ENCODE measurements at regions not wholly inside any gene's neighbourhood (a gene's known extent, or its start where the extent isn't known, plus 50 kb on each side); places are given as distances from the start of the nearest gene placed in this dataset.

- ATAC-seq (ENCODE audit: insufficient read depth, low read depth) (no peak), DNase-seq (no peak)
- Histone ChIP-seq H3K79me2 (ENCODE audit: insufficient read depth, low read length) (no peaks in the 10 kb centered on the region), H3K4me2 (ENCODE audit: insufficient read depth, low read length) (no peak overlapping the region), H3K27ac (ENCODE audit: low read length) (no peak overlapping the region), H3K4me3 (ENCODE audit: low read depth in 1 of 2, low read length in 2 of 2) (no peak overlapping the region), H2AFZ (ENCODE audit: low read depth, low read length) (no peak overlapping the region), H3K36me3 (ENCODE audit: insufficient read depth, low read length) (no peaks in the 10 kb centered on the region), H3K4me1 (ENCODE audit: insufficient read depth, low read length) (no peaks in the 10 kb centered on the region), H4K20me1 (ENCODE audit: insufficient read depth, low read length) (no peaks in the 10 kb centered on the region), H3K27me3 (ENCODE audit: insufficient read depth, low read length, poor library complexity) (no peaks in the 10 kb centered on the region), H3K9ac (ENCODE audit: low read depth, low read length) (no peak overlapping the region), H3K9me3 (ENCODE audit: insufficient read depth, low read length, severe bottlenecking) (no peaks in the 10 kb centered on the region)
- TF ChIP-seq EZH2 (IDR thresholded peaks at IDR 0.05; ENCODE audit: borderline replicate concordance, low read depth, low read length, severe bottlenecking) = no peak
- no peak for TF ChIP-seq CTCF (IDR thresholded peaks at IDR 0.05; ENCODE audit: borderline replicate concordance, extremely low read depth, low read length, poor library complexity, severe bottlenecking)
Measured at GRCh38 chr4:182188622-182189021, 54.6 kb upstream of the TENM3 start.

GRCh38 chr4:182189103-182189878, 53.9 kb upstream of the TENM3 start:
- Histone ChIP-seq H3K79me2 (ENCODE audit: insufficient read depth, low read length) (no peaks in the 10 kb centered on the region), H2AFZ (ENCODE audit: low read depth, low read length) (no peak overlapping the region), H3K4me3 (ENCODE audit: low read depth in 1 of 2, low read length in 2 of 2) (no peak overlapping the region), H3K27me3 (ENCODE audit: insufficient read depth, low read length, poor library complexity) (no peaks in the 10 kb centered on the region), H3K36me3 (ENCODE audit: insufficient read depth, low read length) (no peaks in the 10 kb centered on the region), H3K9me3 (ENCODE audit: insufficient read depth, low read length, severe bottlenecking) (no peaks in the 10 kb centered on the region), H4K20me1 (ENCODE audit: insufficient read depth, low read length) (no peaks in the 10 kb centered on the region), H3K4me2 (ENCODE audit: insufficient read depth, low read length) (no peak overlapping the region), H3K4me1 (ENCODE audit: insufficient read depth, low read length) (no peaks in the 10 kb centered on the region), H3K9ac (ENCODE audit: low read depth, low read length) (no peak overlapping the region), H3K27ac (ENCODE audit: low read length) (no peak overlapping the region)
- ATAC-seq (ENCODE audit: insufficient read depth, low read depth) (no peak), DNase-seq (no peak)
- TF ChIP-seq EZH2 (IDR thresholded peaks at IDR 0.05; ENCODE audit: borderline replicate concordance, low read depth, low read length, severe bottlenecking) = no peak
- TF ChIP-seq CTCF (IDR thresholded peaks at IDR 0.05; ENCODE audit: borderline replicate concordance, extremely low read depth, low read length, poor library complexity, severe bottlenecking) = no peak

- no peaks in the 10 kb centered on the region for H3K27me3 ChIP-seq (ENCODE audit: insufficient read depth, low read length, poor library complexity)
- H2AFZ ChIP-seq (ENCODE audit: low read depth, low read length) = no peak overlapping the region
- H3K9ac ChIP-seq (ENCODE audit: low read depth, low read length) = no peak overlapping the region
- H3K36me3 ChIP-seq (ENCODE audit: insufficient read depth, low read length) = no peaks in the 10 kb centered on the region
- DNase-seq (no peak), ATAC-seq (ENCODE audit: insufficient read depth, low read depth) (no peak)
- no peak overlapping the region for H3K4me2 ChIP-seq (ENCODE audit: insufficient read depth, low read length)
- no peak overlapping the region for H3K4me3 ChIP-seq (ENCODE audit: low read depth in 1 of 2, low read length in 2 of 2)
- no peak for TF ChIP-seq CTCF (IDR thresholded peaks at IDR 0.05; ENCODE audit: borderline replicate concordance, extremely low read depth, low read length, poor library complexity, severe bottlenecking)
- no peak for TF ChIP-seq EZH2 (IDR thresholded peaks at IDR 0.05; ENCODE audit: borderline replicate concordance, low read depth, low read length, severe bottlenecking)
- H4K20me1 ChIP-seq (ENCODE audit: insufficient read depth, low read length) = no peaks in the 10 kb centered on the region
- H3K4me1 ChIP-seq (ENCODE audit: insufficient read depth, low read length) = no peaks in the 10 kb centered on the region
- no peaks in the 10 kb centered on the region for H3K79me2 ChIP-seq (ENCODE audit: insufficient read depth, low read length)
- H3K9me3 ChIP-seq (ENCODE audit: insufficient read depth, low read length, severe bottlenecking) = no peaks in the 10 kb centered on the region
- H3K27ac ChIP-seq (ENCODE audit: low read length) = no peak overlapping the region
Measured at GRCh38 chr4:182190306-182190705, 52.9 kb upstream of the TENM3 start.
